ENCODE measurements at regions not wholly inside any gene's neighbourhood (a gene's known extent, or its start where the extent isn't known, plus 50 kb on each side); places are given as distances from the start of the nearest gene placed in this dataset.

DNA sequence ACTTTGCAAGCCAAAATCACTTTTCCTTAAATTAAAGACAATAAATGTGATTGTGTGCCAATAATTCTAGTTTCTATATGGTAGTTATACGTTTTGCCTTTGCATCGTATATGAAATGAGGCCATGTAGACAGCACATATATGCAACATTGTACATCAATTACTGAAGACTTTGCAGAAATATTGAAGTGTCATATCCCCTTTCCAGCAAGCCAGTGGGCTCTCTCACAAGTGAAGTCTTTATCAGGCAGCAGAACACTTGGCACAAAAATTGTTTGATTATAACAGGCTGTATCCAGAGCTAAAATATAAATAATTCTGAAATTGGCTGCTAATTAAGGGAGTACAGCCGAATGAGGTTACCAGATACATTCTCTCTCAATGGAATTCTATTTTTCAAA is 588.6 kb upstream of the SEMA3D start:
- TF ChIP-seq, protein P1, sequence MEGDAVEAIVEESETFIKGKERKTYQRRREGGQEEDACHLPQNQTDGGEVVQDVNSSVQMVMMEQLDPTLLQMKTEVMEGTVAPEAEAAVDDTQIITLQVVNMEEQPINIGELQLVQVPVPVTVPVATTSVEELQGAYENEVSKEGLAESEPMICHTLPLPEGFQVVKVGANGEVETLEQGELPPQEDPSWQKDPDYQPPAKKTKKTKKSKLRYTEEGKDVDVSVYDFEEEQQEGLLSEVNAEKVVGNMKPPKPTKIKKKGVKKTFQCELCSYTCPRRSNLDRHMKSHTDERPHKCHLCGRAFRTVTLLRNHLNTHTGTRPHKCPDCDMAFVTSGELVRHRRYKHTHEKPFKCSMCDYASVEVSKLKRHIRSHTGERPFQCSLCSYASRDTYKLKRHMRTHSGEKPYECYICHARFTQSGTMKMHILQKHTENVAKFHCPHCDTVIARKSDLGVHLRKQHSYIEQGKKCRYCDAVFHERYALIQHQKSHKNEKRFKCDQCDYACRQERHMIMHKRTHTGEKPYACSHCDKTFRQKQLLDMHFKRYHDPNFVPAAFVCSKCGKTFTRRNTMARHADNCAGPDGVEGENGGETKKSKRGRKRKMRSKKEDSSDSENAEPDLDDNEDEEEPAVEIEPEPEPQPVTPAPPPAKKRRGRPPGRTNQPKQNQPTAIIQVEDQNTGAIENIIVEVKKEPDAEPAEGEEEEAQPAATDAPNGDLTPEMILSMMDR (IDR thresholded peaks at IDR 0.05), result no peak
- Histone ChIP-seq H3K9me3 (no peaks in the 10 kb centered on the region), H3K4me1 (no peaks in the 10 kb centered on the region), H3K27ac (no peak overlapping the region), H3K36me3 (ENCODE audit: insufficient read depth in 1 of 2, low read depth in 1 of 2) (no peaks in the 10 kb centered on the region), H3K27me3 (ENCODE audit: insufficient read depth in 3 of 3, low read length in 2 of 3) (no peaks in the 10 kb centered on the region), H3K4me3 (no peak overlapping the region)
- DNase-seq, result no peak
- 61% methylated on average over 3 of the region's 3 CpGs for WGBS, 3 donors
- ATAC-seq, result no peak
- intact Hi-C loops (cut with DNase I), result no loop called here

DNA sequence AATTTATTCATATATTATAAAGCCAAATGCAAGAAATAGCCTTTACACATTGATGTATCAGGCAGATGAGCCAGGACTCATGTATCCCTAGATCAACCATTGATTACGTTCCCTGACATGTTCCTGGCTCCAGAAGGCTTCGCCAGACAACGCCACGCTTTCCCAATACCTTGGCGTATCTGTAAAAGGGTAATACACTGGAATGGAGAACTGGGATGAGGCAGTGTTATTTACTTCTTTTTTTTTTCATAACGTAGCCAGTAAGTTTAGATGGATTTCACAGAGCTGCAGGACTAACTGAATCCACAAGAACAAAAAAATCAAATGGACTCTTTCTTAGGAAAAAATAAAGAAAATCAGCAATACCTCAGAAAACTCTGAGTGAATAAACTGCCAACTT is 588.1 kb upstream of the SEMA3D start:
- TF ChIP-seq, protein P1 (IDR thresholded peaks at IDR 0.05), result no peak
- 65 to 72% (median 70%) methylated on average over 6 of the region's 6 CpGs for WGBS, 3 donors
- no peak overlapping the region for H3K27ac ChIP-seq
- DNase-seq (peak in 1 of 2 donors; percentile 51), ATAC-seq (no peak)
- H3K27me3 ChIP-seq (ENCODE audit: insufficient read depth in 3 of 3, low read length in 2 of 3), result no peaks in the 10 kb centered on the region
- H3K9me3 ChIP-seq, result no peaks in the 10 kb centered on the region
- H3K4me3 ChIP-seq, result no peak overlapping the region
- no peaks in the 10 kb centered on the region for H3K36me3 ChIP-seq (ENCODE audit: insufficient read depth in 1 of 2, low read depth in 1 of 2)
- intact Hi-C loops (cut with DNase I), result no loop called here
- H3K4me1 ChIP-seq, result no peaks in the 10 kb centered on the region

DNA sequence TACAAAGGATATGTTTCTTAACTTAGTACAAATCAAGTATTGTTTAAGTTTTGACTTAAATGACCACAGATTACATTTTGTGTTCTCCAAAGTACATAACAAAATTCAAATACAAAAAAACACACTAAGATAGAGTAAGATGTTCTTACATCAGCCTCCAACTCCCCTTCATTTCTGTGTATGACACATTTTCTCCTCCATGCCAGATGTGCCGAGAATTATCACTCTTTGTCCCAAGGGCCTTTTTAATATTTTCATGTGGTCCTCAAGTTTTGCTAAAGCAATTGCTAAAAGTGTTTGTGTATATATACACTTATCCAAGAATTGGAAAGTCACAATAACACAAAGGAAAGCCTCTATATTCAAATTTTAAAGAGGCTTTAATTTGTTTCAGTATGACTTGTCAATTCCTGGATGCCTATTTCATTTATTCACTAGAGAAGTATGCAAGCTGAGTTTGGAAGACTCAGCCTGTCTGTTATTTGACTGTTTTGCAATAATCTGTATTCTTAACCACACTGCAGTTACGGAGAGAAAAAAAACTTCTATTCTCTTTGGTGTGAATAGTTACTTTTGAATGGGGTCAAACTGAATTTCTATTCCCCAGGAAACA is 586.4 kb upstream of the SEMA3D start:
- no peaks in the 10 kb centered on the region for H3K27me3 ChIP-seq (ENCODE audit: insufficient read depth in 3 of 3, low read length in 2 of 3)
- no peak overlapping the region for H3K27ac ChIP-seq
- H3K36me3 ChIP-seq (ENCODE audit: insufficient read depth in 1 of 2, low read depth in 1 of 2), result no peaks in the 10 kb centered on the region
- no peaks in the 10 kb centered on the region for H3K4me1 ChIP-seq
- no peak overlapping the region for H3K4me3 ChIP-seq
- intact Hi-C loops (cut with DNase I), result no loop called here
- TF ChIP-seq, protein P1 (IDR thresholded peaks at IDR 0.05), result no peak
- no peak for DNase-seq
- ATAC-seq, result peak in 1 of 4 donors; percentile 37
- H3K9me3 ChIP-seq, result no peaks in the 10 kb centered on the region
- WGBS, 3 donors, result 26 to 34% (median 33%) methylated on average over 2 of the region's 2 CpGs

DNA sequence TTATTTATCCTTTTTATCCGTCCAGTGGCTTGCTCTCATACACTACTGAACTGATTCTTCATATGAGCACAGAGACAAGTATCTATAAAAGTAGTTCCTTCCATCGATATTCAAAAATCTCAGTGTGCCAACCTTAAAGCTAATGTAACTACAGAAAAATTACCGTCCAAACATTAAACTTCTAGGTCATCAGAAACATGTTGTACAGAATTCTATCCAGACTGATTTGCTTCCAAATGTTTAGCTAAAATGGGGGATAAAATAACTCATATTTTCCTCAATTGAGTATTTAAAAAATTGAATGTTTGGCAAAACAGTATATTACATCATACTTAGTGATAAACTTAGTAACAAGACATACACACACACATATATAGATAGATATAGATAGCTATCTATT is 584.7 kb upstream of the SEMA3D start:
- no peaks in the 10 kb centered on the region for H3K4me1 ChIP-seq
- no peaks in the 10 kb centered on the region for H3K9me3 ChIP-seq
- no peaks in the 10 kb centered on the region for H3K27me3 ChIP-seq (ENCODE audit: insufficient read depth in 3 of 3, low read length in 2 of 3)
- H3K36me3 ChIP-seq (ENCODE audit: insufficient read depth in 1 of 2, low read depth in 1 of 2), result no peaks in the 10 kb centered on the region
- TF ChIP-seq, protein P1 (IDR thresholded peaks at IDR 0.05), result no peak
- intact Hi-C loops (cut with DNase I), result no loop called here
- no peak overlapping the region for H3K4me3 ChIP-seq
- WGBS, 3 donors, result 72 to 75% (median 74%) methylated on average over 3 of the region's 3 CpGs
- no peak for ATAC-seq
- DNase-seq, result no peak
- no peak overlapping the region for H3K27ac ChIP-seq

DNA sequence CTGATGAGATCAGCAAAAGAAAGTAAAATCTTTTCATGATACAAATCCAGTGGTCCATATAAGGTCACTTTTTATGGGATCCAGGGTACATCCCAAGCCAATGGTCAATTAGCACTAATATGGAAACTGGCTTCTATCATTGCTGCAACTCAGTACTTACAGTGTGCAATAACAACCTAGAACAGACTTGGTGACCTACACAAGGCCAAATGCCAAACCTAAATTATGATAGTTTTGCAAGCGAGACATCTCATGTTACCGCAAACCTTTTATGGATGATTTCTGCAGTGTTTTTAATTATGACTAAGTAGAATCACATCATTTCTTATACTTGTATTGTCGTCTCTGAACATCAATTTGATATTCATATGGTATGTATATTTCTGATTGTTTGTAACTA is 583.5 kb upstream of the SEMA3D start:
- no peaks in the 10 kb centered on the region for H3K9me3 ChIP-seq
- ATAC-seq, result no peak
- H3K4me1 ChIP-seq, result no peaks in the 10 kb centered on the region
- intact Hi-C loops (cut with DNase I), result no loop called here
- H3K4me3 ChIP-seq, result no peak overlapping the region
- WGBS, 3 donors, result 75 to 77% (median 77%) methylated on average over 3 of the region's 3 CpGs
- DNase-seq, result no peak
- no peak overlapping the region for H3K27ac ChIP-seq
- no peaks in the 10 kb centered on the region for H3K27me3 ChIP-seq (ENCODE audit: insufficient read depth in 3 of 3, low read length in 2 of 3)
- no peaks in the 10 kb centered on the region for H3K36me3 ChIP-seq (ENCODE audit: insufficient read depth in 1 of 2, low read depth in 1 of 2)
- TF ChIP-seq, protein P1 (IDR thresholded peaks at IDR 0.05), result no peak

Data from psoas muscle (tissue), 7 donors.